ENCODE measurements at regions not wholly inside any gene's neighbourhood (a gene's known extent, or its start where the extent isn't known, plus 50 kb on each side); places are given as distances from the start of the nearest gene placed in this dataset.

DNA sequence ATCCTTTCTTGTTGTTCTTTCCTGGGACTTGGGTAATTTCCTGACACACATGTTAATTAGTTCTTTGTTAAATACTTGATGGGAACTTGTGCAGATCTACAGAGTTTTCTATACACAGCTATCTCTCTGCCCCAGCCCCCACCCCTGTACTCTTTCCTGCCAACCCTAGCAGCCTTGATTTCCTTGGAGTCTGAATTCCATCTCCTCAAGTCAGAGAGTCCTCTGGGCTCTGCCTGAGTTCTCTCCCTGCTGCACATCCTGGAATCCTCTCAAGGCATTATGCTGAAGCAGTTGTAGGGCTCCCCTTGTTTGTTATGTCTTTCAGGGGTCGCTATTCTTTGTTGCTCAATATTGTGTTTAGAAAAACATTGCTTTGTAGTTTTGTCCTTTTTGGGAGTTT, 384.7 kb downstream of the RPS6KC1 start:
- TF ChIP-seq, protein P1, sequence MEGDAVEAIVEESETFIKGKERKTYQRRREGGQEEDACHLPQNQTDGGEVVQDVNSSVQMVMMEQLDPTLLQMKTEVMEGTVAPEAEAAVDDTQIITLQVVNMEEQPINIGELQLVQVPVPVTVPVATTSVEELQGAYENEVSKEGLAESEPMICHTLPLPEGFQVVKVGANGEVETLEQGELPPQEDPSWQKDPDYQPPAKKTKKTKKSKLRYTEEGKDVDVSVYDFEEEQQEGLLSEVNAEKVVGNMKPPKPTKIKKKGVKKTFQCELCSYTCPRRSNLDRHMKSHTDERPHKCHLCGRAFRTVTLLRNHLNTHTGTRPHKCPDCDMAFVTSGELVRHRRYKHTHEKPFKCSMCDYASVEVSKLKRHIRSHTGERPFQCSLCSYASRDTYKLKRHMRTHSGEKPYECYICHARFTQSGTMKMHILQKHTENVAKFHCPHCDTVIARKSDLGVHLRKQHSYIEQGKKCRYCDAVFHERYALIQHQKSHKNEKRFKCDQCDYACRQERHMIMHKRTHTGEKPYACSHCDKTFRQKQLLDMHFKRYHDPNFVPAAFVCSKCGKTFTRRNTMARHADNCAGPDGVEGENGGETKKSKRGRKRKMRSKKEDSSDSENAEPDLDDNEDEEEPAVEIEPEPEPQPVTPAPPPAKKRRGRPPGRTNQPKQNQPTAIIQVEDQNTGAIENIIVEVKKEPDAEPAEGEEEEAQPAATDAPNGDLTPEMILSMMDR (IDR thresholded peaks at IDR 0.05; ENCODE audit: poor library complexity): no peak
- TF ChIP-seq EZH2phosphoT487 (IDR thresholded peaks at IDR 0.05; ENCODE audit: low read depth, severe bottlenecking, unreplicated experiment) (no peak), EZH2 (IDR thresholded peaks at IDR 0.05; ENCODE audit: borderline replicate concordance) (no peak)

Measured in hepatocyte (in vitro differentiated cells).